ENCODE measurements at regions not wholly inside any gene's neighbourhood (a gene's known extent, or its start where the extent isn't known, plus 50 kb on each side); places are given as distances from the start of the nearest gene placed in this dataset.
A peak's percentile ranks its signal among the peaks of the same experiment; 100 is the strongest.
"Not testable (repeated sequence)": the region's sequence is repeated elsewhere in the genome, so short reads cannot be mapped to it uniquely, and the experiment has no call there.

DNA sequence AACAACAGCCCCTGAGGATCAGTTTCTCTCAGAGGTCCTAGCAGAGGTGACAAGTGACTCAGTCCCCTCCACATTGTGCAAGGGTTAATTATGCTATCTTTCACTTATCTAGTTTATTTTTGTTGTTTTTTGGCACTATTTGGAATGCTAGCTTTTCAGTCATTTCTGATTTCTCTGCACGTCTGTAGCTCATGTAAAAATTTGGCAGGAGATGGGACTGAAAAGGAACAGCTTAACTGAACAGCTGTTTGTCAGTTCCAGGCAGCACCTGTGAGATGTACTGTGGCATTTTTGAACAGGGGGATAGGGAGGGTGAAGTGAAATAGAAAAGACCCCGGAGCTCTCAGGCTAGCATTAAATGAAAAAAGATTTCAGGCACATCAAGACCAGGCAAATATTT, 313.5 kb downstream of the SUCLA2 start:
- DNase-seq, result no peak

DNA sequence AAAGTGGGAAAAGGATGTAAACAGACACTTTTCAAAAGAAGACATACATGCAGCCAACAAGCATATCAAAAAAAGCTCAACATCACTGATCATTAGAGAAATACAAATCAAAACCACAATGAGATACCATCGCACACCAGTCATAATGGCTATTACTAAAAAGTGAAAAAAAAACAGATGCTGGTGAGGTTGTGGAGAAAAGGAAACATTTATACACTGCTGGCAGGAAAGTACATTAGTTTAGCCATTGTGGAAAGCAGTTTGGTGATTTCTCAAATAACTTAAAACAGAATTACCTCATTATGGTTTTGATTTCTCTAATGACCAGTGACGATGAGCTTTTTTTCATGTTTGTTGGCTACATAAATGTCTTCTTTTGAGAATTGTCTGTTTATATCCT, 315.9 kb downstream of the SUCLA2 start:
- not testable (repeated sequence) for DNase-seq

DNA sequence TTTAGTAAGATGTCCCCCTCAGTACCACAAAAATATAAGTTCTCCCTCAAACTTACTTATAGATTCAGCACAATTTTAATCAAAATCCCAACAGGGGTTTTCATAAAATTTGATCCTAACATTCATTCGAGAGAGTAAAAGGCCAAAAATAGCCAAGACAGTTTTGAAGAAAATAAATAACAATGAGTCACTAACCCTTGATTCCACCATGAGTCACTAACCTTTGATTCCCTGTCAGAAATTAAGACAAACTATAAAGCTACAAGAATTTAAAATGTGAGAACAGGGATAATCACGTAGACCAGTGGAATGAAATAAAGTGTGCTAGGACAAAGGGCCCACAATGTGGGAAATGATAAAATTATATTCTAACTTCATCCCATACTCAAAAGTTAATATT, 320.3 kb downstream of the SUCLA2 start:
- DNase-seq, result peak; percentile 66

DNA sequence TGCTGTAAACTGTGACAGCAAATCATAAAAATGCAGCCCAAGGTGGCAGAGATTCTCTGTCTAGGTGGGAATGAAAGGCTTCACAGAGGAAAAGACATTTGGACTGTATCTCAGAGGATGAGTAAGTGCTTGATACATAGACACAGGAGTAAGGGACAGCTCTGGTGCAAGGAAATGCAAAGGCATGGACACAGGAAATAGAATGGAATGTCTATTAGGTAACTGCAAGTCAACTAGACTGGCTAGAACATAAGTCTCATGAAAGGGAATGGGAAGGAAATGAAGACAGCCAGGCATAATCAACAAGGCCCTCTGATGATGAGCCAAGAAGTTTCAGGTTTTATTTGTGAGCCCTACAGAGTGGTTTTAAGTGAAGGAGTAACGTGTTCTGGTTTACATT, 321.7 kb downstream of the SUCLA2 start:
- DNase-seq, result peak; percentile 77

DNA sequence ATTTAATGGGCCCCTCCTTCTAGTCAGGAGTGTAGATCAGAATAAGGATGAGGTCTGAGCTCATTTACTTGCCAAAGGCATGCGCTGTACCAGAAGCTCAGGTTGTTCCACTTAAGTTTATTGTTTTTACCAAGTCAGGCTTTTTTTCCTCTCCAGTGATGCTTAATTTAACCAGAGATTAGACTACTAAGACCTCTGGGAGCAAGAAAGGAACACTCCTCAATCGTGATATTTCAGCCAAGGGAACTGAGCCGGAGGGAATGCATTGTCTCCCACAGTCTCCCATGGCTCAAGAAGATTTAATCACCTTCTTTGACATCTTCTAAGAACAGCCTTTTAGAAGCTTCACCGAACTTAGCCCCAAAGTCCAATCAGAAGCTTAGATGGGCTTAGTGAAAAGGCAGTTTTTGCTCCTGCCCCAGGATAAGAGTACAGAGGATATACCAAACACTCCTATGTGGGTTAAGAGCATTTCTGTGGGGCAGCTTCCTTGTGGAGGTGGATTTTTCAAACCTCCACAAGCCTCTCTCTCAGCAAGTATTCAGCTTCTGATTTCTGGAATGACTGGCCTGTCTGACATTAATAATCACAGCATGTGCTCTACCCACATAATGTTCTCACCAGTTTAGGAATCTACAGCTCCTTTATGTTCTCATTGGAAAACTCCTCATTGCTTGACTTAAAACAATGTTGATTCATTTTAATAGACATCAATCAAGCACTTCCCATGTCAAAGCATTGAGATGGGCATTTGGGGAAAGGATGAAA, 322.7 kb downstream of the SUCLA2 start:
- DNase-seq, result peak; percentile 73

DNA sequence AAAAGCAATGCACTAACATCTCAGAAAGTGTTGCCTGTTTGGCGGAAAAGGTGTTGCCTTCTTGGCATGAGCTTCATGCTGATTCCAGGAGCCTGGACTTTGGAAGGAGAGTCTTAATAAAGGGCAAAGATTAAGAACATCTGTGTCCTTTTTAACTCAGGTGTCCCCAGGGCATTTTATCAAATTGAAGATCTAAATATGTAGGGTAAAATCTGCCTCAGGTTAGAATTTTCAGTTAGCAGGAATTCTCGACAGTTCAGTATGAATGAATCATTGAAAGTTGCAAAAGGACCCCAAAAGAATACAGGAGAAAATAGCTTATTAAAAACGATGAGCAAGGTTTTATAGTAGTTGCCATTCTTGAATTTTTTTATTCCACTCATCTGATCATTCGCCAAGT, 325.2 kb downstream of the SUCLA2 start:
- no peak for DNase-seq

DNA sequence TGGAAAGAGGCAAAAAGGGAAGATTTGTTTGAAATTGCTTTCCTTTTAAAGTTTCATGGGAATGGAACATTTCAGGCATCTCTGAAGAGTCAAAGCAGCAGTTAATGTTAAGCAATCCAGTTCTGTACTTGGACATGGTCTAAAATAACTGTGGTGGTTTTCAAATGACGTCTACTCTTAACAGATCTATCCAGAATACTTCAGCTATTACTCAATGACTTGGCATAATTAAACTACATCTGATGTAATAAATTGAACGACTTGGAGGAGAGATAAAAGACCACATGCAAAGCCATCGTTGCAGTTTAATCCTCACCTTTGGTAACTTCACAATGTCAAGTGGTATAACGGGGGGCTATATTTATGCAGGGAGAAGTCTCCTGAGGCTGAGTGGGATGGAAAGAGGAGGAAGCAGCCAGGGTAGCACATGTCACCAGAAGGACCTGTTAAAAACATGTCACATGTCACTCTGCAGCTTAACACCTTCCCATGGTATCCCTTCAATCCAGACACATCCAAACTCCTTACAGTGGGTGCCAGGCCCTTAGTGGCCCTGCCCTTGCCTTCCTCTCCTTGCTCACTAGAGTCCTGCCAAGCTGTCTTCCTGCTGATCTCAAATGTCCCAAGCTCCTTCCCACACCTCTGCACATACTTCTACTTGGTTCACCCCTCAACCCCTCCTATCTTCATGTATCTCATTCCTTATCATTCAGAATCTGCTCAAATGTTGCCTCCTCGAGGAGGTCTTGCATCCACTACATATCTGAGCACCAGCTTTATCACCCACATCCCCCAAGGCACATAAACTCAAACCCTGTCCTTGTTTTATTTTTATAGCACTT, 327.8 kb downstream of the SUCLA2 start:
- peak; percentile 94 for DNase-seq

DNA sequence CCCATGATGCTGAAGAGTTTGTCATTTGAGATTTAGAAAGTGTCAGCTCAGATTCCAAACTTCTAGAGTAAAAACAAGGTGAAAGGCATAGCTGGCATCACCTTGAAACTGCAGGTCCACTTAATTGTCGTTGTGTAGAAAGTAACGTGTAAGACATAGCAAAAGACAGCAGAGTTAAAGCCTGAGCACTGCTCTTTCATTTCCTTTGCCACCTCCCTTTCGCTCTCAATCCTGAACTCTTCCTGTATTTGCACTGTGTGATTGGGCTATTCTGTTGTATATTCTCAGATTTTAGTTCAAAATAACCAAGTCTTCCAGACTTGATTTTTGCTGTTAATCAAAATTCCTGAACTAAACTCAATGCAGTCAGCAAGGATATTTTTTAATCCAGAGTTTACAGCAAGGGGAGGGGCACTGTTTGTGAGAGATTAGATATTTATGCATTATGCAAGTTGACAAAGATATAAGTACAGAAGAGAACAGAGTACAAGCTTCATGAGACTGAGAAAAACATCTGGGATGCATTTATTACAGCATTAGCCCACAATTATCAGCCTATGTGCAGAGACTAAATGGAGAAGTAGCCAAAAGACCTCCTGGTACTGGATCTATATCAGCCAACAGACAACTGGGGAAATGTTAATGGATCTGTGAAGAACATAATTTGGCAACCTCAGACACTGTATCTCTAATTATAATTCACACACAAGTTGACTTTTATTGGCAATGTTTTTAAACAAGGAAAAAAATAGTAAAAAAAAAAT, 328.6 kb downstream of the SUCLA2 start:
- peak; percentile 54 for DNase-seq

DNA sequence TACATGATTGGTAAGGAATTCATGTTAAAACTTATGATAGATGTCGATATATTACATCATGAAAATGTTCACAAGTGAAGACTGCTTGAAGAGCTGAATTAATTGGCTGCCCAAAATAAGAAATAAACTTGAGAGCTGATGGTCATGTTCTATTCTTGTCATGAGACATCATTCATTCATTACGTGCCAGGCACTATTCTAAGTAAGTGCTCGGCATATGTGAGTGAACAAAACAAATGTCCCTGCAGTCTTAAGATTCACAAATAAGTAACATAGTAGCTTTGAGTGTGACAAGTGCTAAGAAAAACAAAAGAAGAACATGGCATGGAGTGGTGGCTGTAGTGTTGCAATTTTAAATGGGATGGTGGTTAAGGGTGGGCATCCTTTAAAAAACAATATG, 329.3 kb downstream of the SUCLA2 start:
- no peak for DNase-seq

DNA sequence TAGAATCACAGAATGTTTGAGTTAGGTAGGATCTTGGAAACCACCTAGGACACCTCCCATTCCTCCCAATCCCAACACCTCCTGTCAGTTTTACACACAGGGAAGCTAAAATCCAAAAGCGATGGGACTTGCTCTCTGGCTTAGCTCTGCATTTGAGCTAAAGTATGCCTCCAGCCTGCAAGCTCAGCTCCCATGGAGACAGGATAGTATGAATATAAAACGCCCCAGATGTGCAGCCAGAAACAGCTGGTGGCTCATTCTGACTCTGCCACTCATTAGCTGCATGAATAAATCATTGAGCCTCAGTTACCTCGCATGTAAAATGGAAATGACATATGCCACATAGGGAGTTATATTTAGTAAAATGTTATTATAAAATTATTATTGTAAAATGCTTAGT, 336.0 kb downstream of the SUCLA2 start:
- no peak for DNase-seq

DNA sequence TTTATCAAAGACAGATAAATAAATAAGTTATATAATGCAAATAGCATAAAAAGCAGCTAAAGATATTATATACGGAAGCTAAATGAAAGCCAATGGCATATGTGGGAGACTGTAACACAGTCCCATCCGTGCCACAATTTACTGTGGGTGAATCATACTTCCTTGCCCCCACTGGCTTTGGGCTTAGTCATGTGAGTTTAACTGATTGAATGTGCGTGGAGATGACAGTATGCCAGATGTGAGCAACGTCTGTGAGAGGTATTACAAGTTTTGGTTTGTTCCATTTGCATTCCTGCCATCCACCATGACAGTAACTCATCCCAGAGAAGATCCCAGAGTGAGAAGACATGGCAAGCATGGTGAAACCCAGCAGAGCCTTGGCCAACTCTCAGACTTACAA, 340.0 kb downstream of the SUCLA2 start:
- peak; percentile 91 for DNase-seq

DNA sequence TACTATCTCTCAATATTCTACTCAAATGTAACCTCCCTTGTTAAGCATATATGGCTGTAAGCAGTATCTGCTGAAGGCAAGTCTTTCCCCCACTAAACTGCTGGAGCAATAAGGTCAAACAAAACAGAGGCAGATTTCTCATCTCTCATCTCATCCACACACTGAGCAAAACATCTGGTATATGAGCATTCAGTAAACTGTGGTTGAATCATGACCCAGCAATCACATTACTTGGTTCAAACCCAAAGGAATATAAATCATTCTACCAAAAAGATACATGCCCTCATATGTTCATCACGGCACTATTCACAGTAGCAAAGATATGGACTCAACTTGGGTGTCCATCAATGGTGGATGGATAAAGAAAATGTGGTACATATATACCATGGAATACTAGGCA, 344.4 kb downstream of the SUCLA2 start:
- no peak for DNase-seq

DNA sequence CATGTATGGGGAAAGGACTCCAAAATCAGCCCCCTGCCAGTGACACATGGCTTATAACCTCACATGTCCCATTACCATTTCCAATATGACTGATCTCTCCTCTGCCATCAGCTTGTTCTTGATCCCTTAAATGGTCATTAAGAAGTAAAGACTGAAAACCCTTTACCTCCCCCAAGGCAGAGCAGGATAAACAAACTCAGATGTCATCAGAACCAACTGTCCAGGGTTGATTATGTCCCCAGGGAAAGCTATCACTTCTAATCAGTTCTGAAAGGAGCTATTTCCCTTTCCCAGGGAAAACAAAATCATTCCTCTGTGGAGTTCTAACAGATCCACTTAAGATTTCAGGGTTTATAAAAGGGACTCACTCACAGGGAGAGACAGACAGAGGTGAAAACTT, 350.9 kb downstream of the SUCLA2 start:
- no peak for DNase-seq

DNA sequence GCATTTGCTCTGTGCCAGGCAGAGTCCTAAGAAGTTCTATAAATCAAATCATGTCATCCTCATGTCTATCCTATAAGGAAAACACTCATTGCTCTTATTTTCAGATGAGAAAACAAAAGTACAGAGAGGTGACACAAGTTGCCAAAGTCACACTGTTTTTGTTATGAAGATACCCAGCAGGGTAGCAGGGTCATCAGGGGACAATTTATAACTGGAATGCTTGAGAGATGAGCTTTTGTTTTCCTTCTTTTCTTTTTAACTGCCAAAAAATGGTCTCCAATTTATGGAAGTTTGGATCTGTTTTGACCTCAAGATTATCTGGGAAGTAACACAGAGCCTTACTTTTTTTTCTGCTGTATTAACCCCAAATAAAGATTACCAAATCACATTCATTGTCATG, 354.1 kb downstream of the SUCLA2 start:
- DNase-seq, result no peak

DNA sequence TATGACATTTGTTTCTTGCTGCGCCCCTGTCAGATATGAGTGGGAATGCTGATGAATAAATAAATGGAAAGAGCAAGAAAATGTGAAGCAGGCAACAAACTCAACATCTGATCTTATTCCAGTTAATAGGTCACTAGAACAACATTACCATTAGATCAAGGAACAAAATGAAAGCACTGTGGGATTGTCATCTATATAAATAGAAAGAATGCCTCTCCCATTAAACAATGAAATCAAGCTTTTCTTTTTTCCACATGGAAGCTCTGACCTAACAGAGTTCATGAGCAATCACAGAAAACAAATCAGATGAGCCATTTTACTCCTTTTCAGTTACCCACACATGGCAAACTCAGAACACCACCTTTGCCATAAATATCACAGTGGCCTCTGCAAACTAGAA, 354.8 kb downstream of the SUCLA2 start:
- no peak for DNase-seq

DNA sequence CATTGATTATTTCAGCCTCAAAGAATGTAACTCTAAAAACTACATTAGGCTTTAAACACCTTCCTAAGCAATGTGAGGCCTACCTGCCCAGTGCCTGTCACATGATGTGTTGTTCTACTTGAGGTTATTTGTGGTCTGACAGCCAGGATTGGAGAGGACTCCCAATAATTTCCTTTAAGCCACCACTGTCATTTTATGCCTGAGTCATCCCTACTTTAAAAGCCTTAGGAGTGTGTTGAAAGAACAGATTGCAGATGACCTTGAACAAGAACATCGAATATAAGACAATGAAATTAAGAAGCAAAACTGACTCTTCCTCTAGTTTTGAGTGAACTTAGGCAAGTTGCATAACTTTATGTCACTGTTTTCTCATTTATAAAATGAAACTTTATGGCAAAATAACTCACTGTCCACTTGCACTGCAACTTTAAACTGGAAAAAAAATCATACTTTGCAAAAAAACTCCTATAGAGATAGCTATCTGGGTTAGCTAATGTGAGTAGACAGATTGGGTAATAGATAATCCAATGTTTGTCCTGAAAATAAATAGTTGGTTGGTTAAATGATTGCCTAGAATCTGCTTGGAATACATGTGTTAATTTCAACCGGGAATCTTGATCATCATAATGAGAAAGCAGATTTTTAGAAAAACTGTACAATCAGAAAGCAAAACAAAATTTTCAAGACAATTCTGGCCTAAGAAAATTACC, 361.2 kb downstream of the SUCLA2 start:
- DNase-seq, result no peak

DNA sequence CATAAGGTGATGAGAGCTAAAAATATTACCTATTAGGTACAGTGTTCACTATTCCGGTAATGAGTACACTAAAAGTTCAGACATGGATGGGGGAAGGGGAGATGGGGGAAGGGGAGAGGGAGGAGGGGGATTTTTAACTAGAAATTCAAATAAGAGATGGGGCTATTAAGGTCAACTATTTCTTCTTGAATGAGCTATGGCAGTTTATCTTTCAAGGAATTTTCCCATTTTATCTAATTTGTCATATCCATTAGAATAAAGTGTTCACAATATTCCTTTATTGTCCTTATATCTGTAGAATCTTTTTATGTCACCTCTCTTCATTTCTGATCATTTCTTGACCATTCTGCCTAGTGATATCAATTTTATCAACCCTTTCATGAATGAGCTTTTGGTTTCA, 362.4 kb downstream of the SUCLA2 start:
- DNase-seq, result no peak

DNA sequence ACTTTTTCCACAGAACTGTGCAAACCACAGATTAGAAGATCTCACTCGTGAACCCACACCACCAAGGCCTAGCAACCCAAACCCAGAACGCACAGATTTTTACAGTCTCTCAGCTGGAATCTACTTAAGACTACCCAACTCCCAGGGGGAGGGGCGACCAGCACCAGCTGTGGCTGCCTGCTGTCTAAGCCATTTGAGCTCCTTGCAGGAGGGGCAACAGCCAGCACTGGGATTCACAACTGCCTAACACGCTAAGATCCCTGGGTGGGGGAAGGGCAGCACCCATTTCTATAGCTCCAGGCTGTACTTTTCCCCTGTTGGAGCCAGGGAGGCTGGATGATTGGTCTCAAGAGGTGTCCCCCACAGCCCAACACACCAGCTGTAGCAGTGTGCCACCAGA, 368.8 kb downstream of the SUCLA2 start:
- no peak for DNase-seq

DNA sequence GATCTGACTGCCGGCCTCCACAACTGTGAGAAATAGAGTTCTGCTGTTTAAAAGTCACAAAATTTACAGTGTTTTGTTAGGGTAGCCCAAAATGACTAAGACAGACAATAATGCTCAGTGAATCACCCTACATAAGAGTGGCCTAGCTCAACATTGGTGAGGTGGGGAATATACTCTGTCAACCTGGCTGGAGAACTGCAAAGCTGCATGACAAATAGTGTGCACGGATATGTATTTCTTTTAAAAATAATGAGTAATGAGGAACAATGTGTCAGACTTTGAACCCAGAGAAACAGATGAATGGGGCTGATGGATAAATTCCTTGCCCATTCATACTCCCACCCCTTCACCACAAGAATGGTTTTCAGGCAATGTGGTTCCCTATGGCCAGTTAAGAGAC, 372.4 kb downstream of the SUCLA2 start:
- DNase-seq, result peak; percentile 73

DNA sequence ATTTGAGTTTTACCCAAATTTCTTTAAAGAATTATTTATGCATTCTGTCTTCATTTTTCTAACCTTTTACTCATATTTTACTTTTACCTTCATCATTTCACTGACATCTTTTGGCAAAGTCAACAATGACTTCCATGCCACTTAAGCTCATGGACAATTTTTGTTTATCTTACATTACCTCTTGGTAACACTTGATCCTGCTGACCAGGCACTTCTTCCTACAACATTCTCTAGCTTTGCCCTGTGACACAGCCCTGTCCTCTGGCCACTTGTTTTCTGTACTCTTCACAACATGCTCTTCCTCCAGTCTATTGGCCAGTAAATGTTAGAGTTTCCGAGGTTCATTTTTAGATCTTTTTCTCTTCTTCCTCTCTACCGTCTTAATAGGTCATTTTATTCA, 377.2 kb downstream of the SUCLA2 start:
- no peak for DNase-seq

DNA sequence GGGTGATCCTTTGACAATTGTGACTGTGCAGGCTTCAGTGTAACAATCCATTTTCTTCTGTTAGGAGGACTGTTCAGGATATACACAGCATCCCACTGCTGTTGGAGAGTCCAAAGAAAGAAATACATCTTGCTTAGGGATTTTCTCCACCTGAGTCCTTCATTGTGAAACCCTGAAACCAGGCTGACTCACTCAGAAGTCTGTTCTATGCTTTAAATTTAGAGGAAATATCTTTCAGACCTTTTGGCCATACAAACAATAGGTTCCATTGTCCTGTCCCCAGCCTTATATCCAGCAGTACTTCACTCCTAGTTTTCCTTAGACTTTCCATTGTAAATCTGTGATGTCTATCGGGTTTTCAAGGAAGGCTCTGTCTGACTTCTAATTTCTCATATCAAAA, 379.1 kb downstream of the SUCLA2 start:
- DNase-seq, result no peak

DNA sequence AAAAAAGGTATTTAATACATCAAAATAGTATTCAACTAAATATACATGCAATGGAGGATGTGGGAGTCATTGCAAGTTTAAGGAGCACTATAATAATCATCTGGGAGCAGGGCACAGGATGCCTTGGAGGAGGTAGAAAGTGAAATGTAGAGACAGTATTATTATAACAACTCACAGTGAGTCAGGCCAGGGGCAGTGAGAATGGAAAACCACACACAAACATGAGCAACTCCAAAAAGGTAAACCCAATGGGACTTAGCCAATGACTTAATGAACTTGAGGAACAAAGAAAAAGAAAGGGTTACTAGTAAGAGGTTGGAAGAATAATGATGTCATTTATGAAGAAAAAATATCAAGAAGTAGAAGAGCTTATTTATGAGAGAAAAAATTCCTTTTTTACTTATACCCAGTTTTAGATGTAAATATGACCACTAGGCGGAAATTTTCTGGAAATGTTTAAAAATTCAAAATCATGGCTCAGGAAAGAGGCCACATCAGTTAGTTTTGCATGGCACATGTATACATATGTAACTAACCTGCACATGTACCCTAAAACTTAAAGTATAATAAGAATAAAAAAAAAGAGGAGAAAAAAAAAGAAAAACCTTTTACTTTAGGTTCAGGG, 389.3 kb downstream of the SUCLA2 start:
- peak; percentile 38 for DNase-seq

DNA sequence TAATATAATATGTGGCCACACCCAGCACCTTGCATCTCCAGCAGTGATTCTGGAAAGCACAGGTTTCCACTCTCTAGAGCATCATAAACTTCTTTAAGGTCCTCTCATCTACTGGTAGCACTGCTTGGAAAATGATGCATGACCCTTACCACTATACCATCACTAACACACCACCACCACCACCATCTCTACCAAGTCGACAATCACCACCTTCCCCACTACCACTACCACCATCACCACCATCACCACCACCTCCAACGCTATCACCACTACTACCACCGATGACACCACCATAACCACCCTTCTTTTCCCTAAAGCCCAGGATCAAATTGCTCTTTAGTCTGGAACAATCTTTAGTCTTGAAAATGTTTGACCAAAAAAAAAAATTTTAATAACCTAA, 390.4 kb downstream of the SUCLA2 start:
- no peak for DNase-seq
